H54 (cell line): ENCODE measurements at regions not wholly inside any gene's neighbourhood (a gene's known extent, or its start where the extent isn't known, plus 50 kb on each side); places are given as distances from the start of the nearest gene placed in this dataset.

ENCODE experiments used
- DNase-seq: peaks from one replicate; pipeline ENCODE4 v3.0.0; 2011; ENCODE audit warnings: low spot score, mixed read lengths; ENCODE audit not compliant: insufficient read length
- FAIRE-seq: peaks from 3 replicates; lab custom pipeline; 2011; peaks lifted over from hg19 to GRCh38; lab: Jason Lieb, UNC
- POLR2A ChIP-seq: IDR thresholded peaks from 2 replicates; pipeline ENCODE4 v1.6.1; 2011; ENCODE audit warnings: low read depth, mild to moderate bottlenecking, low read length

- no peak for DNase-seq
- no peak for TF ChIP-seq POLR2A
- no peak for FAIRE-seq
Measured at GRCh38 chrX:13518126-13518525, 51.3 kb upstream of the EGFL6 start.

- TF ChIP-seq POLR2A: no peak
- DNase-seq (no peak), FAIRE-seq (no peak)
Measured at GRCh38 chrX:13515211-13515930, 54.0 kb upstream of the EGFL6 start.

DNA sequence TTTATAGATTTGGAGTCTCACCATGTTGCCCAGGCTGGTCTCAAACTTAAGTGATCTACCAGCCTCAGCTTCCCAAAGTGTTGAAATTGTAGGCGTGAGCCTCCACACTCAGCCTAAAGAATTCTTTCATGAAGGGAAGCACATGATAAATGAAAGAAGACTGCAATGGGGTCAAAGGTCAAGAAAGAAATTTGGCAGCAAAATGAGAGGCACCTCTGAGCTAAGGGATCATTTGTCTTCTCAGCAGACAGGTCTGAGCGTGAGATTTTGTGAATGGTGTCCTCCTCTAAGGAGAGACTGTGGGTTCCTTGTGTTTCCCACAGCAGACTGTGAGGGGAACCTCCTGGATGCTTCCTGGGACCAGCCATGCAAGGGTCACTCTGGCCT lies 57.5 kb upstream of the EGFL6 start:
- DNase-seq: no peak
- no peak for FAIRE-seq
- no peak for TF ChIP-seq POLR2A

DNA sequence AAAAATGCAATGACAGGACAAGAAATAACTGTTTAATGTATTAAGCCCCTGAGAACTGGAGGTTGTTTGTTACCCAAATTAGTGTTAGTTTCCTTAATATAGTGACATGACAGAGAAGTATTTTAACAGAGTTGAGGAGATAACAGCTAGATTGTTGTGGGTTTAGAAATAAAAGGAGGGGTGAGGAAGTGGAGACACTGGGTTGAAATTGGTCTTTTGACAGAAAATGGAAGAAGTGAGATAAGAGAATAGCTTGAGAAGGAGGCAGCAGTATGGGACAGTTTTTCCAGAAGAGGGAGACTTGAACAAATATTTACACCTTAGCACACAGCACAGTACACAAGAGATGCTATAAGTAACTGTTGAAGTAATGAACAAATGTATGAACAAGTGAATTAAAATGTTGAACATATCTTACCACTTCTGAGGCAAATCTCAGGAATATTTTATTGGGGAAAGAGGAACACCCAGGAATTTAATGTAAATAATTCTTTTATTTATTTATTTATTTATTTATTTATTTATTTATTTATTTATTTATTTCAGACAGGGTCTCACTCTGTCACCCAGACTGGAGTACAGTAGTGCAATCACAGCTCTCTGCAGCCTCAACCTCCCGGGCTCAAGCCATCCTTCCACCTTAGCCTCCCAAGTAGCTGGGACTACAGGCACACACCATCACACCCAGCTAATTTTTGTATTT lies 58.0 kb upstream of the EGFL6 start:
- TF ChIP-seq POLR2A: no peak
- FAIRE-seq (no peak), DNase-seq (no peak)

DNA sequence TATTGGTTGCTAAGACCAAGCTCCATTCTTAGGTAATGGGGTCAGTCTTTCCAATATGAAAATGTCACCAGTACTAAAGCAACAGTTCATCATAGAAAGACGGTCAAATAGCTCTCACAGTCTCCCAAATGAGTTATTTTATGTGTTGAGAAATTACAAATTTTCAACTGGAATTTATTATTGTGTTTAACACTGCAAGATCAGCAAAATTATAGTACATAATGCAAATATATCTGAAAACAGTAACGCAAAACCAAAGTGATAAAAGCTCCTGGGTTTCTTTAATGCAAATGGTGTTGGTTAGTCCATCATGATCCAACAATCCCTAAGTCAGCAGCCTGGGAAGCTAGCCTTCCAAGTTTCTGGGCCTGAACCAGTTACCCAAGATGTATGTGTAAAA lies 61.5 kb upstream of the EGFL6 start:
- DNase-seq: no peak
- TF ChIP-seq POLR2A: no peak
- FAIRE-seq: no peak

DNA sequence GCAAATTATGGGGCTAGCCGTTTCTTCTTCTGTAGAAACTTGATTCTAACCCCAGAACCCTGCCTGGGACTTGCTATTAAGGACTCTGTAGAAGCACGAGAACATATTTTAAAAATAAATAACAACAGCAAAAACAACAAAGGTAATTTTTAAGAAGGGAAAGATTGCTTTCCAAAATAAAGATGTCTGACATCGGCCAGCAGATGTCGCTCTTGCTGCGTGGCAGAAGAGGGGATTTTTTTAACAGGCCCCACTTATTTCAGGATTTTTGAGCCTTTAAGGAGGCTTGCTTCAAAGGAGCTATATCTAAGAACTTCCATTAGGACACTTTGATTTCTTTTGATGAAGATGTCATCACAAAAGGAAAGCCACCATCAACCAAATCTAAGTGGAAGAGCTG lies 62.8 kb upstream of the EGFL6 start:
- FAIRE-seq (no peak), DNase-seq (peak; percentile 4)
- TF ChIP-seq POLR2A: no peak

- no peak for TF ChIP-seq POLR2A
- DNase-seq (no peak), FAIRE-seq (no peak)
Measured at GRCh38 chrX:13502590-13502989, 66.8 kb upstream of the EGFL6 start.

- no peak for DNase-seq
- FAIRE-seq: no peak
- TF ChIP-seq POLR2A: no peak
Measured at GRCh38 chrX:13499736-13500135, 69.7 kb upstream of the EGFL6 start.

DNA sequence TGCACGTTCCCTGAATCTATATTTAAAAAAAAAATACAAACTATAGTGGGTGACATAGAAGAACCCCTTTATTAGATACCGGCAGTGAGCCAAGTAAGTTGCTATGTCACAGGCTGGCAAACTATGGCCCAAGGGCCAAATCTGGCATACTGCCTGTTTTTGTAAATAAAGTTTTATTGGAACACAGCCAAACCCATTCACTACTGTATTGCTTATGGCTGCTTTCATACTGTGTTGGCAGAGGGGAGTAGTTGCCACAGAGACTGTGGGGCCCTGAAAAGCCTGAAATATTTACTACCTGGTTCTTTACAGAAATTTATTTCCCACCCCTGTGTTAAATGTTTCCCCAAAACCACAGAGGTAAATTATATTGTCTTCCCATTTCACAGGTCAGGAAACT lies 71.2 kb upstream of the EGFL6 start:
- no peak for FAIRE-seq
- TF ChIP-seq POLR2A: no peak
- no peak for DNase-seq

- no peak for TF ChIP-seq POLR2A
- no peak for DNase-seq
- FAIRE-seq: no peak
Measured at GRCh38 chrX:13495232-13495631, 74.2 kb upstream of the EGFL6 start.

GRCh38 chrX:13494562-13494961 lies 74.8 kb upstream of the EGFL6 start:
- no peak for TF ChIP-seq POLR2A
- no peak for FAIRE-seq
- DNase-seq: no peak

DNA sequence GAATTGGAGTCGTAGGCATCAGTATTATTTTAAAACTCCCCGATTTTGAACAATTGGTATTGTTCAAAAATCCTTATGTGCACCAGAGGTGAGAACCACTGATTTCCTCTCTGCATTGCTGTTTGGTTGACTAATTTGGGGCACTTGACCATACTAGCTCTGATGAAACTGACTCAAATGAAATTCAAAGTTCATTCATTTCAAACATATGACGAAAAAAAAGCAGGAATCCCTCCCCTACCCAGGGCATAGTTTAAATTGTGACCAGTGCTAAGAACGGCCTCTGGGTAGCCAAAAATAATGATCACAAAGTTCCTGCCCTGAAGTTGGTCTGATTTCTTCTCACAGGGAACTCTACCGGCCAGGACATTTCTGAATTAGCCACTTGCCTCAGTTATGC lies 75.7 kb upstream of the EGFL6 start:
- no peak for TF ChIP-seq POLR2A
- no peak for FAIRE-seq
- no peak for DNase-seq

DNA sequence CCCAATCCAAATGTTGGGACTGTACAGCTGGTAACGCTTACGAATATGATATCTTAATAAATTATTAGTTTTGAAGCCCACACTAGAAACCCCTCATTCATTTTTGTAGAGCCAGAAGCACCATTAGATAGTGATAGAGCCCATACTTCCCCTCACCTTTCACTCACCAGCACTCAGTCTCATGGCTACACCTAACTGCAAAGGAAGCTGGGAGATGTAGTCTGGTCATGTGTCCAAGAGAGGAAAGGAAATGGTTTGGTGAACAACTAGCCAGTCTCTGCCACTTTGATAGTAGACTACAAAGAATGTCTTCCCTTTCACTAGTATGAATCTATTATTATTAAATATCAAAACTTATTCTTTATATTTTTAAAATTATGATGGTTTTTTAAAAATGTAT lies 77.1 kb upstream of the EGFL6 start:
- no peak for DNase-seq
- FAIRE-seq: no peak
- TF ChIP-seq POLR2A: no peak

DNA sequence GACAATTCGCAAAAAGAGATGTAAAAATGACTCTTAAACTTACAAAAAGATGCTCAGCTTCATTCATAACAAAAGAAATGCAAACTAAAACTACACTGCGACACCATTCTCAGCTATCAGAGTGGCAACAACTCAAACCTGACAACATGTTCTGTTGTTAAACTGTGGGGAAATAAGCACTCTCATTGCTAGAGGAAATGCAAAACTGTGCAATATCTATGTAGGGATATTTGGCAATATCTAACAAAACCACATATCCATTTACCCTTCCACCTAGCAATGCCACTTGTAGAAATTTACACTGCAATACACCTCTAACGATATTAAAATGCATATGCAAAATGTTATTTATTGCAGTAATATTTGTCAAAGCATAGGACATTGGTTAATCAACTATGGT lies 78.3 kb upstream of the EGFL6 start:
- FAIRE-seq (no peak), DNase-seq (no peak)
- no peak for TF ChIP-seq POLR2A

GRCh38 chrX:13489454-13489853 lies 79.9 kb upstream of the EGFL6 start:
- FAIRE-seq: no peak
- no peak for TF ChIP-seq POLR2A
- no peak for DNase-seq
